ENCODE measurements at regions not wholly inside any gene's neighbourhood (a gene's known extent, or its start where the extent isn't known, plus 50 kb on each side); places are given as distances from the start of the nearest gene placed in this dataset.

- TF ChIP-seq BCLAF1 (IDR thresholded peaks at IDR 0.05): no peak
- TF ChIP-seq EGR1 (IDR thresholded peaks at IDR 0.05; ENCODE audit: borderline replicate concordance in 1 of 2, low read depth in 2 of 2, low read length in 2 of 2): no peak
- no peak for TF ChIP-seq HDAC2 (IDR thresholded peaks at IDR 0.05)
- no peak for TF ChIP-seq BHLHE40 (IDR thresholded peaks at IDR 0.05; ENCODE audit: borderline replicate concordance in 1 of 2, low read depth in 2 of 2, low read length in 1 of 2)
- no peak for TF ChIP-seq RAD21 (IDR thresholded peaks at IDR 0.05; ENCODE audit: insufficient read depth, low read depth, low read length)
- no peak for TF ChIP-seq KAT2A (conservative IDR thresholded peaks at IDR 0.05; ENCODE audit: control insufficient read depth, low read depth, low read length)
- no peak for TF ChIP-seq ZNF687 (IDR thresholded peaks at IDR 0.05)
- no peak for TF ChIP-seq MEF2B (IDR thresholded peaks at IDR 0.05; ENCODE audit: partially characterized antibody, poor library complexity, severe bottlenecking)
- no peak for TF ChIP-seq TCF3 (IDR thresholded peaks at IDR 0.05; ENCODE audit: borderline replicate concordance, insufficient read depth, low read depth, low read length)
- no peak for TF ChIP-seq CHD1 (IDR thresholded peaks at IDR 0.05; ENCODE audit: low read depth, low read length)
- no peak for TF ChIP-seq ZNF24 (IDR thresholded peaks at IDR 0.05)
- no peak for TF ChIP-seq ELK1 (IDR thresholded peaks at IDR 0.05; ENCODE audit: low read depth, low read length)
- TF ChIP-seq STAT3 (IDR thresholded peaks at IDR 0.05; ENCODE audit: low read depth, low read length): no peak
- no peak for TF ChIP-seq ZNF592 (IDR thresholded peaks at IDR 0.05)
- TF ChIP-seq MTA2 (IDR thresholded peaks at IDR 0.05; ENCODE audit: low read depth): no peak
These were observed 270.1 kb upstream of the TPK1 start (continued) for GRCh38 chr7:145106001-145106400.
